HG03354 (cell line): ENCODE measurements at regions not wholly inside any gene's neighbourhood (a gene's known extent, or its start where the extent isn't known, plus 50 kb on each side); places are given as distances from the start of the nearest gene placed in this dataset.

Experiments used
- ATAC-seq: cut with Tn5 transposase; IDR thresholded peaks from one replicate; pipeline ENCODE4 v1.9.1; 2021; ENCODE audit warnings: mild to moderate bottlenecking; ENCODE audit not compliant: unreplicated experiment, poor library complexity, severe bottlenecking

GRCh38 chr20:39390186-39390585 is 428.0 kb downstream of the DHX35 start:
- ATAC-seq, result no peak

DNA sequence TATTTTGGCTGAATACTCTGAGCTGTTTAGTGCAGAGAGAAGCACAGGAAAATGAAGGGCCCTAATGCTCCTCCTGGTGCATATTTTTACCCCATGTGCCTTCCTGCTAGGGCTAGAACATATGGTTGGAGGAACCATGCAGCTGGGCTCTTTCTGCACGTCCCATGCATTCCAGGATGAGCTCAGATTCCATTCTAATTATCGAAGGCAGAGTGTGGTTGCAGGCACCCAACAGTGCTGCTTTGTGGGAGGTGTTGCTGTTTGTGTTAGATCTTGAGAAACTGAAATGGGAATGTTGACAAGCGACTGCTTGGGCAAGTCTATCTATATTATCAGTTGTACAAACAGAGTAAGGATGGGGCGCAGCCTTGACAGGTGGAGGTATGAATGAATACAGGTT is 419.5 kb downstream of the DHX35 start:
- ATAC-seq, result no peak

DNA sequence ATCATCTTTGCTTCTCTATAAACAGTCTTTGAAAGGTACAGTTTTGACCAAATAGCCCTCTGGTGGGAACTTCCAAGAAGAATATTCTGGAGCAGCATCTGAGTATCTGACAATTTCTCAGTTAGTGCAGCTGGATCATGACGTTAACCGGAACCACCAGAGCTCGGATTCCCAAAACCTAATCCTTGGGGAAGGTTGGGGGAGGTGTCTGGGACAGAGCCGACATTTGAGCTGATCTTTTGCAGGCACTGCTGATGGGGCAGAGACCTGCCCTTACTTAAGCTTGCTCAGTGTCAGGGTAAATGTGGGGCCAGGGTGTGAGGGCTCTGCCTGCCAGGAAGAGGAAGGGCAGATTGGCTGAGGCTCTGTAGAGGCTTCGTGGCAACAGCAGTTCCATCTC is 416.6 kb downstream of the DHX35 start:
- no peak for ATAC-seq

DNA sequence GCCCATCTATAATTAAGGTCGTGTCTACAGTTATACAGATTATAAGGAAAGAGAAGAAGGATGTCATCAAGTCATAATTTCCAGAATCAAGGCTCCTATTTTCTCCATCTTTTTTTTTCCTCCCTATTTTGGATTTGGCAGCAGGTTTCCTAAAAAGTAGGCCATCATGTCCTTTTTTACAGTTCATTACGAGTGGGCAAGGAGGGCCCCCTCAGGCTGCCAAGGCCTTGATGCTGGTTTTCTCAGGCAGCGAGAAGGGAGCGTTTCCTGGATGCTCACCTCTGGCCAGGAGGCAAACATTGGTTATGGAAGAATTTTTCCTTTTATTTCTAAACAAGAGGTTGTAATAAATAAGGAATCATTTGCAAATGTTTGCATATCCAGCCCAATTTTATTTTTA is 414.6 kb downstream of the DHX35 start:
- no peak for ATAC-seq

DNA sequence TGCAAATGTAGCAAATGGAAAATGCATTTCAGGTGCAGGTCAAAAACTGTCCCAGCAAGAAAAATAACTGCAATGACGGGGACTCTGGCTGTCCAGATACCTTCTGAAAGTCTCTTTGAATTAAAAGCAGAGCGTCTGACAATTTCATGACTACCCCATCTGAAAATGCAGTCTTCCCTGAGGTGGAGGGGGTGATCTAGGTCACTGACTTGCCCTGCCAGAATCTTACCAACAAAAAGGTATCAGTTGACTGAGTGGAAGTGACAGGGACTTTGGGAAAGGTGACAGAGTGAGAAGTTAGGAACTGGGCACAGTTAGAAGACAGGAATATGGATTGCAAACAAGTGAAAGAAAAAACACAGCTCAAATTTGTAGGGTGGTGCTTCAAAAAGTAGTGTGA is 402.2 kb downstream of the DHX35 start:
- no peak for ATAC-seq

DNA sequence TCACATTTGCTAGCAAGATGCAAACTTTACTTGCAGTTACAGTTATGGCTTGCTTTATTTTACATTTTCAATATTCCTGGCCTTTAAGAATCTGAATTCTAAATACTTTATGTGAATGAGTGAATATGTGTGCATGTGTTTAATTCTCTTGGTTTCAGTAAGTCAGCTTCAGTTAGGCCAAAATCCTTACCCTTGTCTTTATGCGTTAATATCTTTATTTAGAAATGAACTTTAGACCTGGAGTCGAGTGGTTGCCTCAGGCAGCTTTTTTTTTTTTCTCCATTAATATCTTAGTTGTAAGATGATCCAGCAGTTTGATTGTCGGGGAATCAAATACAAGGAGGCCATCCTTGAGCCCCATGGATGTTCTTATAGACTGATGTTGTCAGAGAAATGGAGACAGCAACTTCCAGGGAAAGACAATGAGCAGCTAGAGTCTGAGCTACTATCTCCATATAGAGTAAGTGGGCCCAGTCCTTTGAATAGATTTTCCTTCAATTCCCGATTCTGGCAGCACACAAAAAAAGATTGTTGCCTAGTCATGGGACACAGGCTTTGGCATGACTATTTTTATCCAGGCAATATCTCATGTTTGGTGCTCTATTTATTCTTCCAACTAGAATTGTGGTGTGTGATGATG is 398.0 kb downstream of the DHX35 start:
- no peak for ATAC-seq

GRCh38 chr20:39358052-39358451 is 395.9 kb downstream of the DHX35 start:
- ATAC-seq, result peak; percentile 43

GRCh38 chr20:39356908-39357307 is 394.8 kb downstream of the DHX35 start:
- ATAC-seq, result no peak

DNA sequence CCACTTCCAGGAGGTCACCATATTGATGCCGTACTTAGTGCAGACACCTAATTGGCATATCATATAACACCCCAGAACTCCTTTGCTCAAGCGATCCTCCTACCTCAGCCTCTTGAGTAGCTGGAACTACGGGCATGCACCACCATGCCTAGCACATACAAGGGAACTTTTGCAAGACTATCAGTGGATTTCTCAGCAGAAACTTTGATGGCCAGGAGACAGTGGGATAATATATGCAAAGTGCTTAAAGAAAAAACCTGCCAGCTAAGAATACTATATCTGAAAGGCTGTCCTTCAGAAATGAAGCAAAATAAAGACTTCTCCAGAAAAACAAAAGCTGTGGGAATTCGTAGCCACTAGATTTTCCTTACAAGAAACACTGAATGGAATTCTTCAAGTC is 387.1 kb downstream of the DHX35 start:
- no peak for ATAC-seq

DNA sequence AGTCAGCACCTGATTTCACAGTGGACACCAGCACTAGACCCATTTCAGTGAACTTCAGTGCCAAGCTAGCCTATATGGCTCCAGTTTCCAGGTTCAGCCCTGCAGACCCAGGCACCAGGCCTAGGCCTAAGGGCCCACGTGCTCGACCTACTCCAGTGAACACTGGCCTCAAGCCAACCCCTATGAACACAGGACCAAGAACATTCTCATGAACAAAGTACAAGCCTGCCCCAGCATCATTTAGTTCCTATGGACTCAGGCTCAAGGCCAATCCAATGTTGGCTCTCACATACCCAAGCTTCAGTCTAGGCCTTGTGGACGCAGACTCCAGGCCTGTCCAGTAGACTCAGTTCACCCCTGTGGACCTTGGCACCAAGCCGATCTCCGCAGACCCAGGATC is 385.5 kb downstream of the DHX35 start:
- no peak for ATAC-seq

DNA sequence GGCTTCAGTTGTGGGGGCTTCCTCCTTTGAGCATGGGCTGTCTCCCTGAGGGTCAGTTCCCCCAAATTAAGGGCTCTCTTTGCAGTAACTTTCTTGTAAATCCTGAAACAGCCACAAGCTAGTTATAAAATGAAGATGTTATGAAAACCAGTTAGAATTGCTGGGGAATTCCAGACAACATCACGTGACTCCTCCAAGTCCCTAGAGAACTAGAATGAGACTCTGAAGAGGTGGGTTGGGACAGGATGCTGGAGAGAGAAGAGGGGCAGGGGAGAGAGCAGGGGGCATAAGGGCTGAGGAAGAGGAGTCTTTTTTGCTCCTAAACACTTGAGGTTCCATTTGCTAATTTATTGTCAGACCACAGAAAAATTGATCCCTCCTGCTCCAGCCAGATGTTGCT is 380.3 kb downstream of the DHX35 start:
- no peak for ATAC-seq

- ATAC-seq, result peak; percentile 98
Observed at GRCh38 chr20:39338469-39339376, 376.6 kb downstream of the DHX35 start.

DNA sequence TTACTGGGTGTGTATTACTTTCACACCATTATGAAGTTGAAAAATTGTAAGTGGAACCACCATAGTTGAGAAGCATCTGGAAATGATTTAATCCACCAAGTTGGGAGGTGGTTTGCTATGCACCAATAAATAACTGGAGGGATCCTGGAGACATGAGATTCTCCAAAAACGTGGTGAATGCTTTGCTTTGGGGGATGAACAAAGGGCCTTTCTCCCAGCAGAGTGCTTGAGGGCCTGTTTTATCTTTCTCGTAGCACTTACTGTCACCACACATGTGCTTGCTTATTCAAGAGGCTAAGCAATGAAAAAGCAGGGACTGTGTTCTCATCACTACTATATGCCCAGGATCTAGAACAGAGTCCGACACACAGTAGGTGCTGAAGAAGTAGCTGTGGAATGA is 371.1 kb downstream of the DHX35 start:
- ATAC-seq, result no peak

- ATAC-seq, result no peak
Observed at GRCh38 chr20:39328347-39328746, 366.2 kb downstream of the DHX35 start.

DNA sequence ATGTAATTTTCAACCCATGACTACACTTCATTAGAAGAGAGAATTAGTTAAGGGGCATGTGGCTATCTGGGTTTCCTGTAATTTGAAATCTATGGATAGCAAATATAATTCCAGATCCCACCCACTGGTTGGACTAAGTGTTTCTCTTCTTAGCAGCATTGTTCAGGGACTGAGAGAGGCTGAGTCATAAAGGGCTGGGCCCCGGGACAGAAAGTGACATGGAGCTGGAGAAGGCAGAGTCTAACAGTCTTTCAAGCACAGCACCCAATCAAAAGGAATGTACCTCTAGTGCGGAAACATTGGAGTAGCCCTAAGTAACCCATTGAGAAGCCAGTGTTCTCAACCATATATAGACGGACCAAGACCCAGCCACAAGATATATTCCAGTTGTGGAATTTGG is 363.9 kb downstream of the DHX35 start:
- ATAC-seq, result no peak

DNA sequence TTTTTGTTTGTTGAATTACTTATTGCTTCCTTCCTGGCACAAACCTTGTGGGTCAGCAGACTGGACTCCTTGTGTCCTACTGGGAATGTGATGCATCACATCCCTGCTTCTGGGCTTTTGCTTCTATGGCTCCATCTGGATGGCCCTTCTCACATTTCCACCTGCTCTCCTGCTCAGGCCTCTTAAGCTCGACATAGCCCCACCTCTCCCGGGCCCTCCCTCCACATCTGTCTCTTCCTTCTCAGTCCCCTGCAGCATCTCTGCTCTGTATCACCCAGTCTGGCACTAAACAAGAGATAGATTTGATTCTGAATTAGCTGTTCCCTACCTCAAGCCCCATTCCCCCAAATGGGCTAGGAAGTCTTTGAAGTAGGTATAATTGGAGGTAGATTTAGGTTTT is 356.8 kb downstream of the DHX35 start:
- ATAC-seq, result no peak

GRCh38 chr20:39312676-39313075 is 350.5 kb downstream of the DHX35 start:
- no peak for ATAC-seq

GRCh38 chr20:39311851-39312506 is 349.8 kb downstream of the DHX35 start:
- ATAC-seq, result no peak

- ATAC-seq, result no peak
Observed at GRCh38 chr20:39310363-39310995, 348.3 kb downstream of the DHX35 start.

- ATAC-seq, result no peak
Observed at GRCh38 chr20:39309458-39309857, 347.3 kb downstream of the DHX35 start.
